ENCODE measurements at regions not wholly inside any gene's neighbourhood (a gene's known extent, or its start where the extent isn't known, plus 50 kb on each side); places are given as distances from the start of the nearest gene placed in this dataset.

GRCh38 chr1:202067188-202067974, 55.3 kb upstream of the GPR37L1 start:
- no peak for TF ChIP-seq CTCF (conservative IDR thresholded peaks at IDR 0.05; ENCODE audit: low read depth)
- DNase-seq (ENCODE audit: low spot score) = no peak
- ChIA-PET CTCF (interaction anchor here (1.4 kb wide), 1 partner anchor 11 kb away, joined by 4 read pairs; no protein-coding TSS in a partner anchor), POLR2A (ENCODE audit: low non-redundant PET) (interaction anchor here (0.6 kb wide), 3 partner anchors 14 to 55 kb away, joined by 3 to 9 read pairs (median 3); partner anchors contain the start of gene GPR37L1)
- no peak overlapping the region for H3K27ac ChIP-seq

GRCh38 chr1:202068596-202068995, 54.1 kb upstream of the GPR37L1 start:
- CTCF ChIA-PET = interaction anchor here (0.5 to 1.4 kb wide), 2 partner anchors 12 to 13 kb away, joined by 4 to 5 read pairs; no protein-coding TSS in a partner anchor

GRCh38 chr1:202069662-202070061, 53.1 kb upstream of the GPR37L1 start:
- TF ChIP-seq CTCF (conservative IDR thresholded peaks at IDR 0.05; ENCODE audit: low read depth) = no peak
- CTCF ChIA-PET = interaction anchor here (0.7 kb wide), 1 partner anchor 127 kb away, joined by 4 read pairs; no protein-coding TSS in a partner anchor
- POLR2A ChIA-PET (ENCODE audit: low non-redundant PET) = no interaction called here
- DNase-seq (ENCODE audit: low spot score) = no peak
- no peak overlapping the region for H3K27ac ChIP-seq

More at GRCh38 chr1:202068596-202068995, 54.1 kb upstream of the GPR37L1 start:
- no peak for DNase-seq (ENCODE audit: low spot score)
- no peak for TF ChIP-seq CTCF (conservative IDR thresholded peaks at IDR 0.05; ENCODE audit: low read depth)
- no peak overlapping the region for H3K27ac ChIP-seq
- POLR2A ChIA-PET (ENCODE audit: low non-redundant PET) = interaction anchor here (0.9 kb wide), 1 partner anchor 58 kb away, joined by 3 read pairs; the partner anchor contains the start of gene ELF3

- H3K27ac ChIP-seq = no peak overlapping the region
- POLR2A ChIA-PET (ENCODE audit: low non-redundant PET) = interaction anchor here (0.6 kb wide), 1 partner anchor 62 kb away, joined by 3 read pairs; the partner anchor contains the start of gene ELF3
- no peak for DNase-seq (ENCODE audit: low spot score)
- no peak for TF ChIP-seq CTCF (conservative IDR thresholded peaks at IDR 0.05; ENCODE audit: low read depth)
- CTCF ChIA-PET = no interaction called here
Observed at GRCh38 chr1:202072211-202072765, 50.4 kb upstream of the GPR37L1 start.
